Endodermal cell (in vitro differentiated cells): ENCODE measurements at regions not wholly inside any gene's neighbourhood (a gene's known extent, or its start where the extent isn't known, plus 50 kb on each side); places are given as distances from the start of the nearest gene placed in this dataset.

ENCODE experiments used
- DNase-seq: peaks from one replicate; pipeline ENCODE4 v3.0.0-alpha.2; 2017
- H3K27ac ChIP-seq: 2 replicates; pipeline ENCODE4 v1.5.1; 2013; ENCODE audit warnings: mild to moderate bottlenecking, low read depth, low read length, moderate library complexity
- H3K27me3 ChIP-seq: 2 replicates; pipeline ENCODE4 v1.6.1; 2013; ENCODE audit warnings: mild to moderate bottlenecking, low read length, moderate library complexity; ENCODE audit not compliant: insufficient read depth, control insufficient read depth, poor library complexity, severe bottlenecking
- H3K36me3 ChIP-seq: 2 replicates; pipeline ENCODE4 v1.7.0; 2013; ENCODE audit warnings: mild to moderate bottlenecking, low read length, moderate library complexity; ENCODE audit not compliant: control insufficient read depth, insufficient read depth
- H3K4me1 ChIP-seq: one replicate; pipeline ENCODE4 v1.7.0; 2013; ENCODE audit warnings: low read length; ENCODE audit not compliant: control insufficient read depth, insufficient read depth
- H3K4me3 ChIP-seq: 2 replicates; pipeline ENCODE4 v1.5.1; 2013; ENCODE audit warnings: mild to moderate bottlenecking, low read length, moderate library complexity
- H3K9ac ChIP-seq: 2 replicates; pipeline ENCODE4 v1.6.1; 2013; ENCODE audit warnings: mild to moderate bottlenecking, low read length, moderate library complexity; ENCODE audit not compliant: poor library complexity, severe bottlenecking; ENCODE audit errors: extremely low read depth
- H3K9me3 ChIP-seq: 2 replicates; pipeline ENCODE4 v1.6.1; 2013; ENCODE audit warnings: mild to moderate bottlenecking, low read length, moderate library complexity; ENCODE audit not compliant: control insufficient read depth
- H3K27ac Mint-ChIP-seq: 2 replicates; pipeline ENCODE4 v1.8.0; 2020; ENCODE audit warnings: mixed read lengths
- H3K27me3 Mint-ChIP-seq: 2 replicates; pipeline ENCODE4 v1.8.0; 2021; ENCODE audit warnings: mild to moderate bottlenecking, mixed read lengths; ENCODE audit not compliant: insufficient read depth
- H3K36me3 Mint-ChIP-seq: 2 replicates; pipeline ENCODE4 v1.8.0; 2020; ENCODE audit warnings: low read depth, mixed read lengths
- H3K4me1 Mint-ChIP-seq: 2 replicates; pipeline ENCODE4 v1.8.0; 2020; ENCODE audit warnings: mixed read lengths
- H3K4me3 Mint-ChIP-seq: 2 replicates; pipeline ENCODE4 v1.8.0; 2020; ENCODE audit warnings: mild to moderate bottlenecking, moderate library complexity, mixed read lengths
- H3K9me3 Mint-ChIP-seq: 2 replicates; pipeline ENCODE4 v1.8.0; 2020; ENCODE audit warnings: mild to moderate bottlenecking, mixed read lengths
- WGBS, 2 experiments: methylation state at CpG; one replicate each; pipeline versions ENCODE4 v1.1.5 to v1.1.7; 2013; ENCODE audit warnings: missing lambda C conversion rate in 2 of 2, mixed read lengths in 1 of 2; ENCODE audit not compliant: insufficient coverage in 1 of 2, insufficient read length in 1 of 2; 5-methylcytosine and 5-hydroxymethylcytosine counted together
- TF ChIP-seq, protein P1 (sequence below): fragments of 200-600 bp; sonication (generic); conservative IDR thresholded peaks from 2 replicates; pipeline ENCODE4 v1.5.0; 2021; ENCODE audit warnings: antibody characterized with exemption, mild to moderate bottlenecking

DNA sequence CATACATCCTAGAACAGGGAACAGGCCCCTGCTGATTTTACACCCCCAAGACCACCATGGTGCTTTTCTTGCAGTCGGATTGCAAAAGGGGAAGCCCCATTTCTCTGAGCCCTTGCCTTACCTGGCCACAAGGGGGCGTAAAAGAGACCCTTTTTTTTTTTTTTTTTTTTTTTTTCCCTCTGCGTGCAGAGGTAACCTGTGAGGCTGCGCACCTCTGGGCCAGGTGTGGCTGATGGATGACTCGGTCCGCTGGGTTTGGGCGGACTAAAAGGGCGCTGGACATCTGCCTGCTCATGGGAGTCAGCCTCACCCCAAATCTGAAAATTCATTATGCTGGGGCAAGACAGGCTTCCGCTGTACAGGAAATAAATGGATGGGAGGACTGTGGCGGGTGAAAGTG lies 281.0 kb downstream of the CBLN1 start:
- Mint-ChIP-seq H3K4me3 (no peak overlapping the region), H3K27me3 (peaks cover 11% of the 10 kb centered on the region)

DNA sequence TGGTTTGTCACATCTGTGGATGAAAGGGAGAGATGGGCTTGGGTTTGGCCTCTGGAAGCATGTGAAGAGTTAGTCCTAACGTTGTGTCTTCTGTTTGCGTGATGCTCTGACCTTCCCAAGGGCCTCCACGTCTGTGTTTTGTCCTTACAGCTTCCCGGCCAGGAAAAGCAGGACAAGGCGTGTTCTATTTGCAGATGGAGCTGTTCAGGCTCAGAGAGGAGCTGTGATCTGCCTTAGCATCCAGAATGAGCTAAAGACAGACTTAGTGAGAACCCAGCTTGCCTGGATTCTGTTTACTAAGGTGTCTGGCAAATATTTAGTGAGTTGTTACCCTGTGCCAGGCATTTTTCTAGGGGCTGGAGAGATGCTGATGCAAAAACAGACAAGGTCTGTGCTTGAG lies 282.1 kb downstream of the CBLN1 start:
- no peaks in the 10 kb centered on the region for H3K36me3 Mint-ChIP-seq
- TF ChIP-seq, protein P1, sequence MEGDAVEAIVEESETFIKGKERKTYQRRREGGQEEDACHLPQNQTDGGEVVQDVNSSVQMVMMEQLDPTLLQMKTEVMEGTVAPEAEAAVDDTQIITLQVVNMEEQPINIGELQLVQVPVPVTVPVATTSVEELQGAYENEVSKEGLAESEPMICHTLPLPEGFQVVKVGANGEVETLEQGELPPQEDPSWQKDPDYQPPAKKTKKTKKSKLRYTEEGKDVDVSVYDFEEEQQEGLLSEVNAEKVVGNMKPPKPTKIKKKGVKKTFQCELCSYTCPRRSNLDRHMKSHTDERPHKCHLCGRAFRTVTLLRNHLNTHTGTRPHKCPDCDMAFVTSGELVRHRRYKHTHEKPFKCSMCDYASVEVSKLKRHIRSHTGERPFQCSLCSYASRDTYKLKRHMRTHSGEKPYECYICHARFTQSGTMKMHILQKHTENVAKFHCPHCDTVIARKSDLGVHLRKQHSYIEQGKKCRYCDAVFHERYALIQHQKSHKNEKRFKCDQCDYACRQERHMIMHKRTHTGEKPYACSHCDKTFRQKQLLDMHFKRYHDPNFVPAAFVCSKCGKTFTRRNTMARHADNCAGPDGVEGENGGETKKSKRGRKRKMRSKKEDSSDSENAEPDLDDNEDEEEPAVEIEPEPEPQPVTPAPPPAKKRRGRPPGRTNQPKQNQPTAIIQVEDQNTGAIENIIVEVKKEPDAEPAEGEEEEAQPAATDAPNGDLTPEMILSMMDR: no peak

More for the DNA sequence above, 281.0 kb downstream of the CBLN1 start:
- H3K27ac ChIP-seq: no peak overlapping the region
- Mint-ChIP-seq H3K36me3 (no peaks in the 10 kb centered on the region), H3K27ac (no peak overlapping the region), H3K9me3 (no peaks in the 10 kb centered on the region), H3K4me1 (peaks cover 3% of the 10 kb centered on the region)
- peak; percentile 68 for DNase-seq
- H3K9me3 ChIP-seq: no peaks in the 10 kb centered on the region
- H3K4me3 ChIP-seq: no peak overlapping the region
- TF ChIP-seq, protein P1: peak; percentile 87
- no peaks in the 10 kb centered on the region for H3K36me3 ChIP-seq
- H3K4me1 ChIP-seq: peaks cover 7% of the 10 kb centered on the region
- WGBS, 2 experiments: 36% methylated on average over 10 of the region's 10 CpGs; no CpG with 5 or more reads in 1 of the 2 experiments
- H3K27me3 ChIP-seq: no peaks in the 10 kb centered on the region
- no peak overlapping the region for H3K9ac ChIP-seq

DNA sequence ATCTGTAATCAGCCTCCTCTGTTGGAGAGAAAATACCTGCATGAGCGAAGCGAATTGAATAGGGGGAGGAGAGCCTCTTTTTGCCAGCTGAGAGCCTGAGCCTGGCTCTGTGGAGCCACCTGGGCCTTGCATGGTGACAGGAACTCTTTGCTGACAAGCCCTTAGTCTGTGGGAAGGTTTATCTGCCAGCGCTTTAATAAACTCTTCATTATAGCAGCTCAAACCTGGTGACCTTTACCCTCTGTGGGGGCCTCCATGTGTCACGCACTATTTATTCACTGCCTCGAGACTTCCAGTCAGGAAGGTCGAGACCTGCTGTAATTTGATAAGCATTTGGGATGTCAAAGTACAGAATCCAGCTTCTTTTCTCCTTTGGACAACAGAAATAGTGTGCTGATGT lies 282.6 kb downstream of the CBLN1 start:
- Histone ChIP-seq H3K27me3 (no peaks in the 10 kb centered on the region), H3K36me3 (no peaks in the 10 kb centered on the region), H3K27ac (no peak overlapping the region), H3K9me3 (no peaks in the 10 kb centered on the region), H3K4me1 (peaks cover 7% of the 10 kb centered on the region), H3K9ac (no peak overlapping the region), H3K4me3 (no peak overlapping the region)
- no peak overlapping the region for H3K27ac Mint-ChIP-seq
- TF ChIP-seq, protein P1: no peak
- no peaks in the 10 kb centered on the region for H3K36me3 Mint-ChIP-seq
- H3K4me3 Mint-ChIP-seq: no peak overlapping the region
- DNase-seq: no peak
- peaks cover 3% of the 10 kb centered on the region for H3K4me1 Mint-ChIP-seq
- peaks cover 7% of the 10 kb centered on the region for H3K27me3 Mint-ChIP-seq
- WGBS, 2 experiments: 81 to 84% methylated on average over 5 to 6 of the region's 6 CpGs
- no peaks in the 10 kb centered on the region for H3K9me3 Mint-ChIP-seq

More for the DNA sequence above, 282.1 kb downstream of the CBLN1 start:
- Histone ChIP-seq H3K4me1 (peaks cover 7% of the 10 kb centered on the region), H3K36me3 (no peaks in the 10 kb centered on the region), H3K27me3 (no peaks in the 10 kb centered on the region), H3K9me3 (no peaks in the 10 kb centered on the region), H3K4me3 (no peak overlapping the region), H3K27ac (no peak overlapping the region), H3K9ac (no peak overlapping the region)
- Mint-ChIP-seq H3K9me3 (no peaks in the 10 kb centered on the region), H3K27me3 (peaks cover 8% of the 10 kb centered on the region), H3K27ac (no peak overlapping the region), H3K4me3 (no peak overlapping the region), H3K4me1 (peaks cover 3% of the 10 kb centered on the region)
- 87 to 96% methylated on average over 3 to 5 of the region's 5 CpGs for WGBS, 2 experiments
- no peak for DNase-seq
